Neural cell (in vitro differentiated cells): ENCODE measurements at regions not wholly inside any gene's neighbourhood (a gene's known extent, or its start where the extent isn't known, plus 50 kb on each side); places are given as distances from the start of the nearest gene placed in this dataset.
"Not testable (repeated sequence)": the region's sequence is repeated elsewhere in the genome, so short reads cannot be mapped to it uniquely, and the experiment has no call there.

Experiments
- EP300 ChIP-seq: fragments of 450-650 bp; conservative IDR thresholded peaks from 2 replicates; pipeline ENCODE4 v1.6.1; 2014; ENCODE audit warnings: antibody characterized with exemption, mild to moderate bottlenecking, moderate library complexity; ENCODE audit not compliant: poor library complexity, severe bottlenecking
- EZH2 ChIP-seq: fragments of 200-600, 300-800 bp; shearing (Covaris generic), sonication (generic); IDR thresholded peaks from 2 replicates; pipeline ENCODE4 v1.6.1; 2014; ENCODE audit warnings: antibody characterized with exemption, low read length, borderline replicate concordance, mild to moderate bottlenecking; ENCODE audit not compliant: insufficient read depth, poor library complexity, severe bottlenecking
- MXI1 ChIP-seq: fragments of 450-650 bp; conservative IDR thresholded peaks from 2 replicates; pipeline ENCODE4 v1.6.1; 2014; ENCODE audit warnings: antibody characterized with exemption, mild to moderate bottlenecking; ENCODE audit not compliant: poor library complexity, severe bottlenecking
- POLR2AphosphoS5 ChIP-seq: IDR thresholded peaks from 2 replicates; pipeline ENCODE4 v1.6.1; 2012
- SMC3 ChIP-seq: fragments of 450-650 bp; conservative IDR thresholded peaks from 2 replicates; pipeline ENCODE4 v1.6.1; 2014; ENCODE audit warnings: antibody characterized with exemption, mild to moderate bottlenecking, moderate library complexity; ENCODE audit not compliant: poor library complexity
- TAF1 ChIP-seq: IDR thresholded peaks from 2 replicates; pipeline ENCODE4 v1.6.1; 2012; ENCODE audit warnings: low read depth
- TF ChIP-seq, protein P1 (sequence below): fragments of 450-650 bp; IDR thresholded peaks from 2 replicates; pipeline ENCODE4 v1.5.1; 2014; ENCODE audit warnings: antibody characterized with exemption, mild to moderate bottlenecking, moderate library complexity; ENCODE audit not compliant: poor library complexity, severe bottlenecking
- TF ChIP-seq, protein P2 (sequence below): IDR thresholded peaks from 2 replicates; pipeline ENCODE4 v1.6.1; 2012; ENCODE audit warnings: borderline replicate concordance

DNA sequence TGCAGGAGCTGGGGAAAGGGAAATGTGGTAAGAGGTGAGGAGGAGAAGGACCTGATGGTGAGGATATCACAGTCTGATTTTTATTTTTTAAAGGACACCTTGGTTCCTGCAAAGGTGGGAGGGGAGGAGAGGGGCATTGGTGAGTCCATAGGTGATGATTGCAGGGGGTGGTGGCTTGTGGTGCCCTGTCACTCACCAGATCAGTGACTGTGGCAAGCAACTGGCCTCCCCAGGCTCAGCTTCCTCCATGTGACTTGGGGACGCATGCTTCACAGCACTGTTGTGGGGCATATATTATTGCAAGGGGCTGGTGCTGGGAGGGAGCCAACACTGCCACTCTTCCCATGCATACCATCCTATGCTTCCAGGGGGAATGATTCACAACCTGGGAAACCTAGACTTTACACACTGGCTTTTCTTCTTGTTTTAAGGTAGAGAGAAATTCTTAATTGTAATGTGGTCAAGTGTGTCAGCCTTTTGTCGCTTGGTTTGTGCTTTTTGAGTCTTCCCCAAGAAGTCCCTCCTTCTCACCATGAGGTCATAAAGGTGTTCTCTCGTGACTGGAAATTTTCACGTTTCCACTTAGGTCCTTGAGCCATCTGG, 106.8 kb upstream of the PLGLB2 start:
- TF ChIP-seq POLR2AphosphoS5, EP300, TAF1, MXI1, EZH2, SMC3: not testable (repeated sequence)
- TF ChIP-seq, protein P1, sequence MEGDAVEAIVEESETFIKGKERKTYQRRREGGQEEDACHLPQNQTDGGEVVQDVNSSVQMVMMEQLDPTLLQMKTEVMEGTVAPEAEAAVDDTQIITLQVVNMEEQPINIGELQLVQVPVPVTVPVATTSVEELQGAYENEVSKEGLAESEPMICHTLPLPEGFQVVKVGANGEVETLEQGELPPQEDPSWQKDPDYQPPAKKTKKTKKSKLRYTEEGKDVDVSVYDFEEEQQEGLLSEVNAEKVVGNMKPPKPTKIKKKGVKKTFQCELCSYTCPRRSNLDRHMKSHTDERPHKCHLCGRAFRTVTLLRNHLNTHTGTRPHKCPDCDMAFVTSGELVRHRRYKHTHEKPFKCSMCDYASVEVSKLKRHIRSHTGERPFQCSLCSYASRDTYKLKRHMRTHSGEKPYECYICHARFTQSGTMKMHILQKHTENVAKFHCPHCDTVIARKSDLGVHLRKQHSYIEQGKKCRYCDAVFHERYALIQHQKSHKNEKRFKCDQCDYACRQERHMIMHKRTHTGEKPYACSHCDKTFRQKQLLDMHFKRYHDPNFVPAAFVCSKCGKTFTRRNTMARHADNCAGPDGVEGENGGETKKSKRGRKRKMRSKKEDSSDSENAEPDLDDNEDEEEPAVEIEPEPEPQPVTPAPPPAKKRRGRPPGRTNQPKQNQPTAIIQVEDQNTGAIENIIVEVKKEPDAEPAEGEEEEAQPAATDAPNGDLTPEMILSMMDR: not testable (repeated sequence)
- TF ChIP-seq, protein P2, sequence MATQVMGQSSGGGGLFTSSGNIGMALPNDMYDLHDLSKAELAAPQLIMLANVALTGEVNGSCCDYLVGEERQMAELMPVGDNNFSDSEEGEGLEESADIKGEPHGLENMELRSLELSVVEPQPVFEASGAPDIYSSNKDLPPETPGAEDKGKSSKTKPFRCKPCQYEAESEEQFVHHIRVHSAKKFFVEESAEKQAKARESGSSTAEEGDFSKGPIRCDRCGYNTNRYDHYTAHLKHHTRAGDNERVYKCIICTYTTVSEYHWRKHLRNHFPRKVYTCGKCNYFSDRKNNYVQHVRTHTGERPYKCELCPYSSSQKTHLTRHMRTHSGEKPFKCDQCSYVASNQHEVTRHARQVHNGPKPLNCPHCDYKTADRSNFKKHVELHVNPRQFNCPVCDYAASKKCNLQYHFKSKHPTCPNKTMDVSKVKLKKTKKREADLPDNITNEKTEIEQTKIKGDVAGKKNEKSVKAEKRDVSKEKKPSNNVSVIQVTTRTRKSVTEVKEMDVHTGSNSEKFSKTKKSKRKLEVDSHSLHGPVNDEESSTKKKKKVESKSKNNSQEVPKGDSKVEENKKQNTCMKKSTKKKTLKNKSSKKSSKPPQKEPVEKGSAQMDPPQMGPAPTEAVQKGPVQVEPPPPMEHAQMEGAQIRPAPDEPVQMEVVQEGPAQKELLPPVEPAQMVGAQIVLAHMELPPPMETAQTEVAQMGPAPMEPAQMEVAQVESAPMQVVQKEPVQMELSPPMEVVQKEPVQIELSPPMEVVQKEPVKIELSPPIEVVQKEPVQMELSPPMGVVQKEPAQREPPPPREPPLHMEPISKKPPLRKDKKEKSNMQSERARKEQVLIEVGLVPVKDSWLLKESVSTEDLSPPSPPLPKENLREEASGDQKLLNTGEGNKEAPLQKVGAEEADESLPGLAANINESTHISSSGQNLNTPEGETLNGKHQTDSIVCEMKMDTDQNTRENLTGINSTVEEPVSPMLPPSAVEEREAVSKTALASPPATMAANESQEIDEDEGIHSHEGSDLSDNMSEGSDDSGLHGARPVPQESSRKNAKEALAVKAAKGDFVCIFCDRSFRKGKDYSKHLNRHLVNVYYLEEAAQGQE: not testable (repeated sequence)
